Mesendoderm (in vitro differentiated cells): ENCODE measurements at regions not wholly inside any gene's neighbourhood (a gene's known extent, or its start where the extent isn't known, plus 50 kb on each side); places are given as distances from the start of the nearest gene placed in this dataset.

ENCODE experiments used
- DNase-seq: peaks from one replicate; pipeline ENCODE4 v3.0.0; 2013
- H2AK5ac ChIP-seq: 2 replicates; pipeline ENCODE4 v1.6.1; 2013; ENCODE audit warnings: low read length, inconsistent platforms
- H2BK120ac ChIP-seq: 2 replicates; pipeline ENCODE4 v1.6.1; 2013; ENCODE audit warnings: low read depth, mild to moderate bottlenecking, low read length, moderate library complexity, mixed read lengths
- H2BK15ac ChIP-seq: replicated peaks from 2 replicates; pipeline ENCODE4 v1.6.1; 2013; ENCODE audit warnings: low read depth, mild to moderate bottlenecking, moderate library complexity
- H2BK5ac ChIP-seq: 2 replicates; pipeline ENCODE4 v1.6.1; 2013; ENCODE audit warnings: low read length, inconsistent platforms
- H3K18ac ChIP-seq: 2 replicates; pipeline ENCODE4 v1.6.1; 2013; ENCODE audit warnings: mild to moderate bottlenecking, low read length, mixed read lengths
- H3K23ac ChIP-seq: one replicate; pipeline ENCODE4 v1.6.1; 2013; ENCODE audit warnings: low read length
- H3K27ac ChIP-seq: 2 replicates; pipeline ENCODE4 v1.5.1; 2013; ENCODE audit warnings: low read depth, mild to moderate bottlenecking, inconsistent platforms, low read length, moderate library complexity
- H3K27me3 ChIP-seq: 2 replicates; pipeline ENCODE4 v1.6.1; 2013; ENCODE audit warnings: low read length, control low read depth, mild to moderate bottlenecking, inconsistent platforms; ENCODE audit not compliant: insufficient read depth, poor library complexity
- H3K36me3 ChIP-seq: 2 replicates; pipeline ENCODE4 v1.6.1; 2013; ENCODE audit warnings: low read length, inconsistent platforms; ENCODE audit not compliant: control insufficient read depth, insufficient read depth
- H3K4ac ChIP-seq: one replicate; pipeline ENCODE4 v1.6.1; 2013; ENCODE audit warnings: low read depth, mild to moderate bottlenecking, low read length, moderate library complexity
- H3K4me1 ChIP-seq: 2 replicates; pipeline ENCODE4 v1.6.1; 2013; ENCODE audit warnings: low read depth, low read length, inconsistent platforms; ENCODE audit not compliant: control insufficient read depth
- H3K4me2 ChIP-seq: 2 replicates; pipeline ENCODE4 v1.6.1; 2013; ENCODE audit warnings: low read length
- H3K4me3 ChIP-seq: 2 replicates; pipeline ENCODE4 v1.5.1; 2013; ENCODE audit warnings: mild to moderate bottlenecking, low read length
- H3K56ac ChIP-seq: one replicate; pipeline ENCODE4 v1.6.1; 2013; ENCODE audit warnings: low read length
- H3K79me1 ChIP-seq: 2 replicates; pipeline ENCODE4 v1.6.1; 2013; ENCODE audit warnings: low read length, inconsistent platforms
- H3K79me2 ChIP-seq: 2 replicates; pipeline ENCODE4 v1.6.1; 2013; ENCODE audit warnings: mild to moderate bottlenecking, low read length; ENCODE audit not compliant: control insufficient read depth, insufficient read depth
- H3K9ac ChIP-seq: 2 replicates; pipeline ENCODE4 v1.6.1; 2013; ENCODE audit warnings: low read length, inconsistent platforms
- H4K5ac ChIP-seq: one replicate; pipeline ENCODE4 v1.6.1; 2013; ENCODE audit warnings: low read length
- H4K8ac ChIP-seq: one replicate; pipeline ENCODE4 v1.6.1; 2013; ENCODE audit warnings: low read depth, mild to moderate bottlenecking, control low read depth, low read length, moderate library complexity
- WGBS: extraction: QIAGEN DNeasy Blood & Tissue Kit; methylation state at CpG from one replicate; pipeline ENCODE4 v1.1.7; 2013; ENCODE audit warnings: low lambda C conversion rate, missing lambda C conversion rate; ENCODE audit not compliant: insufficient coverage; ENCODE audit errors: extremely low coverage; 5-methylcytosine and 5-hydroxymethylcytosine counted together

- Histone ChIP-seq H3K4me3 (no peak overlapping the region), H3K4me1 (peaks cover 2% of the 10 kb centered on the region), H3K4me2 (no peak overlapping the region), H2AK5ac (no peak overlapping the region), H3K27me3 (no peaks in the 10 kb centered on the region), H4K5ac (no peak overlapping the region), H3K56ac (no peak overlapping the region), H2BK5ac (no peak overlapping the region), H4K8ac (no peak overlapping the region), H3K27ac (no peak overlapping the region), H3K79me1 (no peaks in the 10 kb centered on the region), H3K4ac (no peak overlapping the region), H3K18ac (peak overlapping the region; percentile 28), H3K79me2 (no peaks in the 10 kb centered on the region), H3K23ac (no peak overlapping the region), H2BK15ac (no peak overlapping the region), H2BK120ac (no peak overlapping the region), H3K36me3 (no peaks in the 10 kb centered on the region), H3K9ac (no peak overlapping the region)
- WGBS = no CpG with 5 or more reads among the region's 3 CpGs
- no peak for DNase-seq
Measured at GRCh38 chr20:7275645-7276237, 508.3 kb downstream of the BMP2 start.

- no peaks in the 10 kb centered on the region for H3K27me3 ChIP-seq
- H3K56ac ChIP-seq = no peak overlapping the region
- no peak overlapping the region for H2BK15ac ChIP-seq
- no peaks in the 10 kb centered on the region for H3K36me3 ChIP-seq
- no peak overlapping the region for H4K5ac ChIP-seq
- H3K27ac ChIP-seq = no peak overlapping the region
- H3K23ac ChIP-seq = no peak overlapping the region
- H3K4me3 ChIP-seq = no peak overlapping the region
- H3K18ac ChIP-seq = no peak overlapping the region
- no peak overlapping the region for H2BK5ac ChIP-seq
- peak; percentile 72 for DNase-seq
- no peak overlapping the region for H4K8ac ChIP-seq
- H2BK120ac ChIP-seq = no peak overlapping the region
- no CpG with 5 or more reads among the region's 9 CpGs for WGBS
- H3K79me1 ChIP-seq = no peaks in the 10 kb centered on the region
- H2AK5ac ChIP-seq = no peak overlapping the region
- H3K4ac ChIP-seq = no peak overlapping the region
- H3K4me2 ChIP-seq = no peak overlapping the region
- H3K9ac ChIP-seq = no peak overlapping the region
- no peaks in the 10 kb centered on the region for H3K79me2 ChIP-seq
- H3K4me1 ChIP-seq = no peaks in the 10 kb centered on the region
Measured at GRCh38 chr20:7285918-7286556, 518.6 kb downstream of the BMP2 start.

GRCh38 chr20:7291323-7291943 lies 523.9 kb downstream of the BMP2 start:
- WGBS = no CpG with 5 or more reads among the region's 2 CpGs

GRCh38 chr20:7291946-7292345 lies 524.5 kb downstream of the BMP2 start:
- no peak overlapping the region for H3K23ac ChIP-seq
- no peak overlapping the region for H4K8ac ChIP-seq
- H3K4me1 ChIP-seq = peaks cover 2% of the 10 kb centered on the region
- no peak overlapping the region for H2BK5ac ChIP-seq
- H3K79me2 ChIP-seq = no peaks in the 10 kb centered on the region
- H3K4me2 ChIP-seq = no peak overlapping the region
- no peak overlapping the region for H3K27ac ChIP-seq
- no peak overlapping the region for H2BK15ac ChIP-seq
- H3K36me3 ChIP-seq = no peaks in the 10 kb centered on the region
- H3K79me1 ChIP-seq = no peaks in the 10 kb centered on the region
- H4K5ac ChIP-seq = no peak overlapping the region
- H3K4me3 ChIP-seq = no peak overlapping the region
- H3K27me3 ChIP-seq = no peaks in the 10 kb centered on the region
- H2BK120ac ChIP-seq = no peak overlapping the region
- no peak overlapping the region for H2AK5ac ChIP-seq
- H3K18ac ChIP-seq = no peak overlapping the region
- H3K9ac ChIP-seq = no peak overlapping the region
- DNase-seq = no peak
- no peak overlapping the region for H3K56ac ChIP-seq
- no peak overlapping the region for H3K4ac ChIP-seq

More at GRCh38 chr20:7291323-7291943, 523.9 kb downstream of the BMP2 start:
- Histone ChIP-seq H3K79me2 (no peaks in the 10 kb centered on the region), H2BK5ac (no peak overlapping the region), H2AK5ac (no peak overlapping the region), H3K79me1 (no peaks in the 10 kb centered on the region), H3K4me3 (no peak overlapping the region), H2BK15ac (no peak overlapping the region), H3K56ac (no peak overlapping the region), H4K8ac (no peak overlapping the region), H3K4me2 (no peak overlapping the region), H4K5ac (no peak overlapping the region), H2BK120ac (no peak overlapping the region), H3K36me3 (no peaks in the 10 kb centered on the region), H3K27ac (no peak overlapping the region), H3K4ac (no peak overlapping the region), H3K23ac (no peak overlapping the region), H3K4me1 (peaks cover 2% of the 10 kb centered on the region), H3K18ac (no peak overlapping the region), H3K27me3 (no peaks in the 10 kb centered on the region), H3K9ac (no peak overlapping the region)
- DNase-seq = peak; percentile 41

- no peak overlapping the region for H3K4me3 ChIP-seq
- H3K79me1 ChIP-seq = no peaks in the 10 kb centered on the region
- no CpG with 5 or more reads among the region's 6 CpGs for WGBS
Measured at GRCh38 chr20:7294816-7295360, 527.4 kb downstream of the BMP2 start.

More at GRCh38 chr20:7294816-7295360, 527.4 kb downstream of the BMP2 start:
- no peak overlapping the region for H2BK120ac ChIP-seq
- no peak overlapping the region for H2BK5ac ChIP-seq
- no peak overlapping the region for H4K5ac ChIP-seq
- no peaks in the 10 kb centered on the region for H3K79me2 ChIP-seq
- H3K36me3 ChIP-seq = no peaks in the 10 kb centered on the region
- DNase-seq = no peak
- H3K56ac ChIP-seq = no peak overlapping the region
- no peak overlapping the region for H3K9ac ChIP-seq
- no peak overlapping the region for H3K18ac ChIP-seq
- H4K8ac ChIP-seq = no peak overlapping the region
- no peak overlapping the region for H3K4me2 ChIP-seq
- H3K27me3 ChIP-seq = no peaks in the 10 kb centered on the region
- no peak overlapping the region for H3K23ac ChIP-seq
- no peak overlapping the region for H3K27ac ChIP-seq
- no peak overlapping the region for H2BK15ac ChIP-seq
- no peak overlapping the region for H2AK5ac ChIP-seq
- H3K4me1 ChIP-seq = peaks cover 2% of the 10 kb centered on the region
- no peak overlapping the region for H3K4ac ChIP-seq
